ENCODE measurements at regions not wholly inside any gene's neighbourhood (a gene's known extent, or its start where the extent isn't known, plus 50 kb on each side); places are given as distances from the start of the nearest gene placed in this dataset.

DNA sequence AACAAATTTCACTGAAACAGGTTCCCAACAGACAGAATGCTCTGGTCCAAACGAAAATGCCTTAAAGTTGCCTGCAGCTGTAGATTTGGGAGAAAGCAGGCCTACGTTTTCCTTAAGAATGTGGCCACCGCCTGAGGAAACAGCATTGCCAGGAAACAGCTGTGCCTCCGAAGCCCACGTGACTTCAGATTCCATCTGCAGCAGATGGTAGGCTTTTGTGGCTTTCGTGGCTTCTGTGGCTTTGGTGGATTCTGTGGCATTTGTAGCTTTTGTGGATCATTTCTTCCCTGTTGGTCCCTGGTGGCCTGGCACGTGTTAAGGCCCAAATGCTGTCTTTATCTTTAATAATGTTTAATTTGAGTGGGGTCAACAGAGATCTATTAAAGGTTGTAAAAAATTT, 222.9 kb downstream of the TTLL2 start:
- H3K36me3 Mint-ChIP-seq: no peaks in the 10 kb centered on the region
- DNase-seq (no peak), ATAC-seq (replicated peaks) (no peak)
- no peak overlapping the region for H3K27ac Mint-ChIP-seq
- no peaks in the 10 kb centered on the region for H3K4me1 Mint-ChIP-seq
- H3K9me3 Mint-ChIP-seq: no peaks in the 10 kb centered on the region
- no peak overlapping the region for H3K4me3 Mint-ChIP-seq
- H3K27me3 Mint-ChIP-seq: peaks cover 0 to 3% of the 10 kb centered on the region in 2 donors

DNA sequence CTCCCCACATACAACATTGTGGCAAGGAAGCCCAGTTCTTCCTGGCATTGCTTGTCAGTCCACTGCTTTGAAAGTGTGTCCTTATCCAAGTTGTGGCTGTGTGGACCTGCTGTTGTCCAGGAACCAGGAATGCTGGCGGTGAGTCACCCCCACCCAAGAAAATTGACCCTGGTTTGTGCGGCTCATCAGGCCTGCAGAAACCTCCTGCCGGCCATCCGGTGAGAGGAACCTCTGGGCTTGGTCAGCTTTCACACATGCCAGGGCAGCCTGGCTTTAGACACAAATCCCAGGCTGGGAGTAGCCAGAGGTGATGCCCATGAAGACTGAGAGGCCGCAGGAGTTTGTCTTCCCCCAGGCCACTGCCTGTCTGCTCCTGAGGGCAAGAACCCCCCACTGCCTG, 223.6 kb downstream of the TTLL2 start:
- ATAC-seq (replicated peaks) (no peak), DNase-seq (no peak)
- Mint-ChIP-seq H3K27me3 (peaks cover 0 to 3% of the 10 kb centered on the region in 2 donors), H3K4me1 (no peaks in the 10 kb centered on the region), H3K27ac (no peak overlapping the region), H3K4me3 (no peak overlapping the region), H3K36me3 (no peaks in the 10 kb centered on the region), H3K9me3 (no peaks in the 10 kb centered on the region)

DNA sequence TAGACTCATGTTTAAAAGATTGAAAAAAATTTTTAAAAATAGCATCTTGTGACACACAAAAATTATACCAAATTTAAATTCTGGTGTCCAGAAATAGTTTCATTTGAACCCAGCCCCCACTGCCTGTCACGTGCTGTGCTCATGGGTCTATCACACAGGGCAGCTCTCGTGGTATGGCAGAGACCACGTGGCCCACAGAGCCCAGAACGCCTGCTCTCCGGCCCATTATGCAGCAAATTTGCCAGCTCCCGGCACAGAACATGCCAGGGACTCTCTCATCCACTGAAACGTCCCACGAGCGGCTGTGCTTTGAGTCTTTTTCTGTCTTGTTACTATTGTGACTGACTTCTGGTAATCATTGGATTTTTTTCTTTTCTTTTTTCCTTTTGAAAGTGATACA, 224.3 kb downstream of the TTLL2 start:
- no peak overlapping the region for H3K4me3 Mint-ChIP-seq
- no peak for DNase-seq
- no peak overlapping the region for H3K27ac Mint-ChIP-seq
- no peaks in the 10 kb centered on the region for H3K36me3 Mint-ChIP-seq
- H3K4me1 Mint-ChIP-seq: no peaks in the 10 kb centered on the region
- H3K9me3 Mint-ChIP-seq: peaks cover 0 to 2% of the 10 kb centered on the region in 2 donors
- peaks cover 0 to 3% of the 10 kb centered on the region in 2 donors for H3K27me3 Mint-ChIP-seq
- ATAC-seq (replicated peaks): no peak

DNA sequence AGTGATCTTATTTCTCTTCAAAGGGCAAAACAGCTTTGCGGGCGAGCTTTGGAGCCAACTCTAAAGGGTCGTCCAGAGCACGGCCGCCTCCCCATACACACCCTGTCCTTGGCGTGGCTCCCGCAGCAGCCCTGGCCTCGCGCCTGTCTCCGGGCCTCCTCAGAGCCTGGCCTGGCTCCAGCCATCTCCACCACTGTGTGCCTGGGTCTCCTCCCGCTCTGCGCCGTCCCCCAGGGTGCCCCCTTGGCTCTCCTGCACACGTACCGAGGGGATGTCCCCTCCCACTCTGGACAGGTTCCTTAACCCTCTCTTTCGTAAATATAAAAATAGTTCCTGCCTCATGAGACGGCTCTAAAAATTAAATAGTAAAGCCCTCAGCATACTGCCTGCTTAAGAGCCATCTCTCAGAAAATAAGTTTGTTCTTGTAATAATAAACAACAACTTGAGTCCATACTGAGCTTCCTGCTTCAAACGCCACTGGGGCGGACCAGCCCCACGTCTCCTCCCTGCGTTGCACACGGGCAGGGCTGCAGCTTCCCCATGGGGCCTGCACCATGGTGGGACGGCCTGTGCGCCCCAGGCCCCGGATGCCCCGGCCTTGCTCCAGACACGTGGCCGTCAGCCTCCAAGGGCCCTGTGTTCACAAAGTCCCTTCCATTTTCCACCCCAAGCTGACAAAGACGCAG, 226.2 kb downstream of the TTLL2 start:
- no peaks in the 10 kb centered on the region for H3K4me1 Mint-ChIP-seq
- ATAC-seq (replicated peaks) (no peak), DNase-seq (no peak)
- H3K4me3 Mint-ChIP-seq: no peak overlapping the region
- peaks cover 0 to 2% of the 10 kb centered on the region in 2 donors for H3K27me3 Mint-ChIP-seq
- no peak overlapping the region for H3K27ac Mint-ChIP-seq
- H3K9me3 Mint-ChIP-seq: peaks cover 9 to 13% of the 10 kb centered on the region in 2 donors
- H3K36me3 Mint-ChIP-seq: no peaks in the 10 kb centered on the region

DNA sequence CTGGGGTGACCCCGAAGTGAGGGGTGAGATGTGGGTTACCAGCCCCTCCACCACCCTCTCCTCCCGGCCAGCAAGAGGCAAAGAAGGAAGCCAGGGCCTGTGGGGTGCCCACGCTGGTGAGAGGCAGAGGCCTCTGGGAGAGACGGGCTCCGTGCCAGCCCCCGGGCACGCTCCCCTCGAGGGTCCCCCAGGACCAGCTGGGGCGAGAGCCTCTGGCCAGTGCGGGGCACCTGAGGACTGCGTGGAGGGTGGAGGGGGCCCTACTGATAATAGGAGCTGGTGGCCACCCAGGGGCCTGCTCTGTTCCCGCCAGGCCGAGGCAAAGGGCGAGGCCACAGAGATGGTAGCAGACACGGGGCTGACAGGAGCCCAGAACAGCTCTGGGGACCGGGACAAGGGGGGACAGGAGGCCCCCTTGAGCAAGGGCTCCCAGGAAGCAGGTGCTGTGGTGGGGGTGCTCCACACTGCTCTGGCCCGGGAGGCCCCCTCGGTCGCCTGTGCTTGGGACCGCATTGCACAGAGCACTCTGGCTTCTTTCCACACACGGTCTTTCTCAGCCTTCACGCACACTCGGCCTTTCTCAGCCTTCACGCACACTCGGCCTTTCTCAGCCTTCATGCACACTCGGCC, 226.9 kb downstream of the TTLL2 start:
- Mint-ChIP-seq H3K27me3 (no peaks in the 10 kb centered on the region), H3K36me3 (no peaks in the 10 kb centered on the region)

DNA sequence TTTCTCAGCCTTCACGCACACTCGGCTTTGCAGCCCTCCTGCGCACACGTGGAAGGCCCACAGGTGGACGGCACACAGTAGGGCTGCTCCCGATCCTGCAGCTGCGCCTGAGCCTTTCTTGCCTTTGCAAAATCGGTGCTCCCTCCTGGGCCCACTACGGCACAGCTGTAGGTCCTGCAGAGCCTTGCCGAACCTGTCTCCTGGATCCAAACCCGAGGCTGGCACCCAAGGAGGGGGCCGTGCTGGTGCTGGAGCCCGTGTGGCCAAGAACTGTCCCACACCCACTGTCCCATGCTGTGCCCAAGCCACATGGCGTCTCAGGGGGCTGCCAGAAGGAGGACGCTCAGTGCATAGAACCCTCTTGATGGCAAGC, 227.4 kb downstream of the TTLL2 start:
- peaks cover 10 to 17% of the 10 kb centered on the region in 2 donors for H3K9me3 Mint-ChIP-seq
- no peak overlapping the region for H3K4me3 Mint-ChIP-seq
- H3K27ac Mint-ChIP-seq: no peak overlapping the region
- H3K27me3 Mint-ChIP-seq: no peaks in the 10 kb centered on the region
- no peak for ATAC-seq (replicated peaks)
- no peaks in the 10 kb centered on the region for H3K4me1 Mint-ChIP-seq
- DNase-seq: no peak
- H3K36me3 Mint-ChIP-seq: no peaks in the 10 kb centered on the region

More for the DNA sequence above, 226.9 kb downstream of the TTLL2 start:
- Mint-ChIP-seq H3K4me3 (no peak overlapping the region), H3K4me1 (no peaks in the 10 kb centered on the region), H3K9me3 (peaks cover 9 to 17% of the 10 kb centered on the region in 2 donors), H3K27ac (no peak overlapping the region)
- ATAC-seq (replicated peaks): no peak
- no peak for DNase-seq

DNA sequence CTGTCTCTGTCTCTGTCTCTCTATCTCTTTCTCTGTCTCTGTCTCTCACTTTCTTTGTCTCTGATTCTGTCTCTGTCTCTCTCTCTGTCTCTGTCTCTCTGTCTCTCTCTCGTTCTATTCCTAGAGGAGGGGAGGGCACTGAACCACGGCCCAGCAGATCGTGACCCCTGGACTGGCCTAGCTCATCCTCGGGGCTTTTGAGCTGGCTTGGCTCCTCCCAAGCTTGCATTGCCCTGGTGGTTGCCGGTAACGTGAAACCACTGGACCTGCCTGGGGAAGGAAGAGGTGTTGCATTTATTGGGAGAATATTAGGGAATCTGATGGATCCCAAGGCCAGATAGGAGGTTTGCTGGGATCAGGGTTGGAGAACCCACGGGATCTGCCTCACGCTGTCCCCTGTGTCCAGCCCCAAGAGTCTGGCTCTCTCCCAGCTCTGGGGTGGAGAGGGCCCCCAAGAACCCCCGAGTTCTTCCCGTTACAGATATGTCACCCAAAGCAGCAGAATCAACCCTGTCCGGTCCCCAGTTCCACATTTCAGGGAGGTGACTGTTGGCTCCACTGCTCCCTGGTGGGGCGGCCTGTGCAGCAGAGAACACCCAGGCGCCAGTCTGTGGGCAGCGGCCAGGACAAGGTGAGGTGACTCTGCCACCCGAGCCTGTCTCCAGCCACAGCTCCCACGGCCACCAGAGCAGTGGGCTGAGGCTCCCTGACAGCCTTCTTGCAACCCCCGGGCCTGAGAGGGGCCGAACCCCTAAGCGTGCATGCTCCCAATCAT, 228.3 kb downstream of the TTLL2 start:
- Mint-ChIP-seq H3K4me1 (no peaks in the 10 kb centered on the region), H3K27ac (no peak overlapping the region), H3K9me3 (peaks cover 10 to 17% of the 10 kb centered on the region in 2 donors), H3K4me3 (no peak overlapping the region), H3K36me3 (no peaks in the 10 kb centered on the region), H3K27me3 (no peaks in the 10 kb centered on the region)
- ATAC-seq (replicated peaks) (no peak), DNase-seq (no peak)

DNA sequence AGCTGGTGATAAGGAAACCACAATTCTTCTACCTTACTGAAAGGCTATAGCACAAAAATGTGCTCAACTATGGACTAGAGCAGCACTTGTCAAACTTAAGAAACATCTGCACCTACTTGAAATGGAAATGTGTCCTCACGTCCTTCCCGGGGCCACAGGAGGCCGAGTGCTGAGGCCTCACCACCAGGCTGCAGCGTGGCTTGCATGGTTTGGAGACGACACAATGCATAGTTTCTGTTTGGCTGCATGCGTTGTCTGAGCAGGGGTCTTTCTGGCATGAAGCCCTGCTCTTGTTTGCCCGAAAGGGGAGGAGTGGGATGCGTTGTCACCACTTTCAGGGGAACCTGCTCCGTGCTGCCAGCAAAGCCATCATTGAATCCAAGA, 228.8 kb downstream of the TTLL2 start:
- no peak for DNase-seq
- Mint-ChIP-seq H3K36me3 (no peaks in the 10 kb centered on the region), H3K27me3 (no peaks in the 10 kb centered on the region), H3K27ac (no peak overlapping the region), H3K9me3 (peaks cover 10 to 17% of the 10 kb centered on the region in 2 donors), H3K4me1 (no peaks in the 10 kb centered on the region), H3K4me3 (no peak overlapping the region)
- ATAC-seq (replicated peaks): no peak

DNA sequence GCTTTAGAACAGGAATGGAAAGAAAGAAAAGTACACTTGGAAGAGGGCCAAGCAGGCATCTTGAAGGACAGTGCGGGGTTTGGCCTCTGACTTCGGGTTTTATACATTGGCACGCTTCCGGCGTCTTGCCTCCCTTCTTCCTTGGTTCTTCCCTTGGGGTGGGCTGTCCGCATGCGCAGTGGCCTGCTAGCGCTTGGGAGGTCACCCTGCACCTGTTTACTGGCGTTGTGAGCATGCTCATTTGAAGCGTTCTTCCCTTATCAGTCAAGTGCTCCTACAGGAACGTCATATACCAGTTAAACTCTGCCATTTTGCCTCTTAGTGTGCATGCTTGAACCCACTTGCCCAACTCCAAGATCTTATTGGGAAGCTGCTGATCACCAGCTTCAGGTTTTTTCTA, 230.0 kb downstream of the TTLL2 start:
- H3K4me1 Mint-ChIP-seq: no peaks in the 10 kb centered on the region
- H3K4me3 Mint-ChIP-seq: no peak overlapping the region
- H3K27ac Mint-ChIP-seq: no peak overlapping the region
- ATAC-seq (replicated peaks): no peak
- peaks cover 10 to 17% of the 10 kb centered on the region in 2 donors for H3K9me3 Mint-ChIP-seq
- no peaks in the 10 kb centered on the region for H3K36me3 Mint-ChIP-seq
- peaks cover 0 to 1% of the 10 kb centered on the region in 2 donors for H3K27me3 Mint-ChIP-seq
- DNase-seq: no peak

DNA sequence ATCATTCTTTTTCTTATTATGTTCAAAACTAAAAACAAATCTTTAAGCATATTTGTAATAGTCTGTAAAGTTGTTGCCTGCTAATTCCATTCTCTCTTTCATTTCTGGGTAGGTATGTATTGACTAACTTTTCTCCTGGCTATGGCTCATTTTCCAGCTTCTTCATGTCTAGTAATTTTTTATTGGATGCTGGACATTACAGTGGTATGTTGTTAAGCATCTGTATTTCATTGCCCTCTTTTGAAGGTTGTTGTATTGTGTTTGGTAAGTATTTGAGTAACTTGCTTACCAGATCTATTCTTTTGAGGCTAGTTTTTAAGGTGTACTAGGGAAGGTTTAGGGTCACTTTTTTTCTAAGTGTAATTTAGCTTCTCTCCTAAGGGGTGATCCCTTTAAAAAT, 230.9 kb downstream of the TTLL2 start:
- peaks cover 0 to 9% of the 10 kb centered on the region in 2 donors for H3K27me3 Mint-ChIP-seq

DNA sequence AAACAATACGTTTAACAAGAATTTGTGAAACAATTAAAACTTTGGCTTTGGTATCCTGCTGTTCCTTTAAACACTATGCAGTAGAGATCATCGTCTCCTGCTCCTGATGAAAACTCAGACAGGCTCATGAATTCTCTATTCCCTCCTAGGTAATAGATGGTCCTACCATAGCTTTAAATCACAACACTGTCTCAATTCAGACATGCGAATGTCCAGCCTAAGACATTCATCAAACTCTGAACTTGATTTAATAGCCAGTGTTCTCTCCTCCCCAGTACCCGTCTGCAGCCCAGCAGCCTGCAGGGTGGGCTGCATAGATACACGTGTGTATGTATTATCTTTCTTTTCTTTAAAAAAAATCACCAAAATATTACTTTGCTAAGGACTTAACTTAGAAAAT, 232.8 kb downstream of the TTLL2 start:
- no peak overlapping the region for H3K27ac Mint-ChIP-seq
- no peak for ATAC-seq (replicated peaks)
- H3K4me1 Mint-ChIP-seq: no peaks in the 10 kb centered on the region
- no peaks in the 10 kb centered on the region for H3K36me3 Mint-ChIP-seq
- peaks cover 0 to 16% of the 10 kb centered on the region in 2 donors for H3K27me3 Mint-ChIP-seq
- no peak for DNase-seq
- H3K4me3 Mint-ChIP-seq: no peak overlapping the region
- H3K9me3 Mint-ChIP-seq: peaks cover 10 to 17% of the 10 kb centered on the region in 2 donors

More for the DNA sequence above, 230.9 kb downstream of the TTLL2 start:
- ATAC-seq (replicated peaks) (no peak), DNase-seq (no peak)
- no peak overlapping the region for H3K4me3 Mint-ChIP-seq
- no peaks in the 10 kb centered on the region for H3K36me3 Mint-ChIP-seq
- H3K9me3 Mint-ChIP-seq: peaks cover 10 to 17% of the 10 kb centered on the region in 2 donors
- no peak overlapping the region for H3K27ac Mint-ChIP-seq
- no peaks in the 10 kb centered on the region for H3K4me1 Mint-ChIP-seq

DNA sequence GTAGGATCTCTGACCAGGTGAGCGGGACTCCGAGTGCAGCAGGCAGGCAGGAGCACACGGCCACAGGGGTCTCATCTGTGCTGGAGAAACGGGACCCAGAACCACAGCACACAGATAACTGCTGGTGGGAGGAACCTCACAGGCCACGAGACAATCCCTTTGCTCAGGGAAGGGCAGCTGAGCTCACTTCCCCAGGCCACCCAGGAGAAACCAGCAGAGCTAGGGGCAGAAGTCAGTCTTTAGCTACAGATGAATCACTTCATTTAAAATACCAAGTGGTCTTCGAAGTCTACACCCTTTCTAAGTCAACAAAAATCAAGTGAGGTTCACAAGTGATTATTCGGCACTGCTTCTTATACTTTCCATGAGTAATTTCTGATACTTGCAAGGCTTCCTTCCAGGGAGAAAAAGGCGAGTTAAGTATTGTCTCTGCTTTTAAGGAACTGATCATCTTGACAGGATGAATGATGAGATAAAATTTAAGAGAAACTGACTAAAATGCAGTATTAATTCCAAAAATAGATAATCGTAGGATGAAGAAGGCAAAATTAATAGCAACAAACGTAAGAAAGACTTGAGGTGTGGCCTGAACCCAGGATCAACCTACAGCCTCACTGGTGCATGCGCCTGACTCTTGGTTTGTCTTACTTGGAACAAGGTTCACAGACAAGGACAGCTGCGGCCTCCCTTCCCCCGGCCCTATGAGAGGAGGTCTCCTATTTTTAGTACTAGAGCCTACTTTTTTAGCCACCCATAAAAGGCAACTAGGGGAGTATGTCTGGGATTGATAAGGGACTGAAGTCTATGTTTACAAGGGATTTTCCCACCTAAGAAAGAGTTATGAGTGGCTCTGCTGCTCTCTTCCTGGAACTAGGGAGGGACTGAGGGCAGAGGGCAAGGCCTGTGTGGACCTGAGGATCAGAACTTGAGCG, 233.6 kb downstream of the TTLL2 start:
- no peaks in the 10 kb centered on the region for H3K36me3 Mint-ChIP-seq
- ATAC-seq (replicated peaks) (no peak), DNase-seq (no peak)
- no peak overlapping the region for H3K27ac Mint-ChIP-seq
- no peaks in the 10 kb centered on the region for H3K4me1 Mint-ChIP-seq
- H3K9me3 Mint-ChIP-seq: peaks cover 12 to 18% of the 10 kb centered on the region in 2 donors
- H3K27me3 Mint-ChIP-seq: peaks cover 0 to 16% of the 10 kb centered on the region in 2 donors
- no peak overlapping the region for H3K4me3 Mint-ChIP-seq

DNA sequence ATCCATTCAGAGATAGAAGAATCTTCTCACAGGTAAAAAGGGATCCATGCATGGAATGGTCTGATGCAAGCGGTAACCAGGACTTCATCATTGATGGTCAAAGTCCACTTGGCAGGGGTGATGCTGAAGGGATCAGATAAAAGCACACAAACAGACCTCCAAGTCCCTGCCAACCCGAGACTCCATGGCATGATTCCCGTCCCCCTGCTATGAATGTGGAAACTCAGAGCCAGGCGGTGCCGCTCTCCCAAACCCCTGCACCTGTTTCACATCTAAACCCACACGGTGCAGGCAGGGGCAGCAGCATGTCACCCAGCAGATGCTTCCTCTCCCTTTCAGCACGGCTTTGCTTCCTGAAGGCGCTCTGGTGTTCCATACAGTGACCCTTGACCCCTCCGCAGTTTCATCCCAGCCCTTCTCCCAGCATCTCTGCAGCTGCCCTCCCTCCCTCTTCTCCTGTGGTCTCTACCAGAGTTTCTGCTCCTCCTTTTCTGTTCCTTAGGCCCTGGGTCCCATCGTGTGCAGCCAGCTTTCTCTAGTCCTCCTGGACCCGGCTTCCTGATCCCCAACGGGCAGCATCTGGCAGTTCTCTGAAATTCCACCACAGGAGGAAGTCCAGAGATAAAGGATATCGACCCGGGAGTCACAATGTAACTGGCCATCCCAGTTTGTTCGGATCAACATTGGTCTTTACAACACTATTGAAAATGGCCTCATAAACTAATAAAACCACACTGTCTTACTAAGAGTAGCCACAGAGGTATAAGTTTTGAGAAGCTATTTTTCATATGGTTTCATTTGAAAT, 235.0 kb downstream of the TTLL2 start:
- Mint-ChIP-seq H3K4me3 (no peak overlapping the region), H3K36me3 (no peaks in the 10 kb centered on the region), H3K27ac (no peak overlapping the region), H3K9me3 (peaks cover 12 to 13% of the 10 kb centered on the region in 2 donors), H3K4me1 (no peaks in the 10 kb centered on the region), H3K27me3 (peaks cover 0 to 16% of the 10 kb centered on the region in 2 donors)
- ATAC-seq (replicated peaks): no peak
- DNase-seq: no peak
